Lower leg skin (tissue), 4 donors: ENCODE measurements at regions not wholly inside any gene's neighbourhood (a gene's known extent, or its start where the extent isn't known, plus 50 kb on each side); places are given as distances from the start of the nearest gene placed in this dataset.
"Not testable (repeated sequence)": the region's sequence is repeated elsewhere in the genome, so short reads cannot be mapped to it uniquely, and the experiment has no call there.

Experiments
- DNase-seq, 2 donors: peaks; one replicate each; pipeline ENCODE4 v3.0.0-alpha.2; 2019; ENCODE audit warnings: low spot score in 2 of 2
- H3K4me3 ChIP-seq: fragments of 200-600 bp; sonication (generic); 2 replicates; pipeline ENCODE4 v1.5.1; 2017; ENCODE audit warnings: mild to moderate bottlenecking, low read depth; ENCODE audit not compliant: poor library complexity, severe bottlenecking
- CTCF ChIP-seq, 3 donors: fragments of 450-650 bp; IDR thresholded peaks; one replicate each; pipeline ENCODE4 v1.5.1; 2016; ENCODE audit warnings: antibody characterized with exemption in 3 of 3, mild to moderate bottlenecking in 3 of 3, moderate library complexity in 2 of 3
- POLR2A ChIP-seq, 2 donors: fragments of 450-650 bp; IDR thresholded peaks; one replicate each; pipeline ENCODE4 v1.6.1; 2016 to 2017; ENCODE audit warnings: antibody characterized with exemption in 2 of 2, mild to moderate bottlenecking in 1 of 2, moderate library complexity in 1 of 2
- WGBS, 2 donors: methylation state at CpG; one replicate each; pipeline ENCODE4 v1.1.5; 2018; 5-methylcytosine and 5-hydroxymethylcytosine counted together
- intact Hi-C: fragments of 100-400 bp; cut with DNase I; formaldehyde crosslinking; loops from one replicate; pipeline ENCODE4 v1.15.0; 2023; ENCODE audit warnings: low total_unique reads

DNA sequence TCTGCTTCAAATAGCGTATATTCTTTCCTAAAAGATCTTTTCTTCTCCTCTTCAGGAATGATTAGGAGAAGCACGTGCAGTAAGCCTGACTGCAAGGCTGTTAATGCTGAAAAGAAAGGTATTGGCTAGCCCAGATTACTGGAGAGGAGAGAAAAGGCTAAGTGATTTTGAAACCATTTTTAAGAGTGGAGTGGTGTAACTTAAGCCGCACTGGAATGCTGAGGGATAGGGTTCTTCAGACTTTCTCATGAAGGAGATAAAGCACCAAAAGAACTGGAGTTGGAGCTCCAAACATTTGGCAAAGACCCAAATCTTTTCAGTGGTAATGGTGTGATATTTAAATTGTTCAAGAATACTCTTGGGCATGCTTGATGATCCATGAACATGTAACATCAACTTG, 388.3 kb downstream of the COG6 start:
- H3K4me3 ChIP-seq = no peak overlapping the region
- intact Hi-C loops = no loop called here
- DNase-seq = no peak
- 55 to 65% methylated on average over 3 of the region's 3 CpGs for WGBS, 2 donors
- TF ChIP-seq POLR2A (IDR thresholded peaks at IDR 0.05) (no peak), CTCF (IDR thresholded peaks at IDR 0.05) (no peak)

DNA sequence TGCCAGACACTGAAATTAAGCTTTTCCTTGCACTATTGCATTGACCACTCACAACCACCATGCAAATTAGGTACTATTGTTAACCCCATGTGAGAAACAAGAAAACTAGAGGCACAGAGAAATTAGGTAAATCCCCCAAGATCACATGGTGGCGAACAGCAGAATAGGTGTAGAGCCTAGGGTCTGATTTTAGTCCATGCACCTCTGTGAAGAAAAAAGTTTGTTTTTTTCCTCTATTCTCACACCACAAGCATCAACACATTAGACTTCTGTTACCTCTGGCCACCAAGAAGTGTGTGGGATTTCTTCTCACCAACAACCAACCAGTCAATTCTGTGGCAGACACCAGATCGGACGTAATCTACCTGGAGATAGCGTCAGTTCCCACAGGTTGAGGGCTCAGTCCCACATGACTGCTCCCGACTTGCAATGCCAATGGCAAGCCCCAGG, 391.9 kb downstream of the COG6 start:
- intact Hi-C loops = no loop called here
- H3K4me3 ChIP-seq = no peak overlapping the region
- no peak for DNase-seq
- 97 to 99% methylated on average over 5 of the region's 5 CpGs for WGBS, 2 donors
- no peak for TF ChIP-seq CTCF (IDR thresholded peaks at IDR 0.05)
- TF ChIP-seq POLR2A (IDR thresholded peaks at IDR 0.05) = no peak

DNA sequence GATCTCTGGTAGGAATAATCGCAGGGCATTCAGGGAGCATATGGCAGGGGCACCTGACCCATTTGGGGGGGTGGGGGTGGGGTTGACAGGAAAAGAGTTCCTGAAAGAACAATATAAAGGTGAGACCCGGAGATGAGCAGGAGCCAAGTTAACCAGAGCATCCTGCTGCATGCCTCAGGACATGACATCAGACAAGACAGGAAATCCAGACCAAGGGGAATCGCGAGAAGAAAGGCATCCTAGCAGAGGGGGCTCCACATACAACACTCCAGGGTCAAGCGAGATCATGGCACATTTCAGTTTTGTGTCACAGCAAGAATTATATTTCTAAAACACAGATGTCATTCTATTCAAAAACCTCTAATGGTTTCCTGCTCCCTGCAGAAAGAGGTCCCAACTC, 393.1 kb downstream of the COG6 start:
- H3K4me3 ChIP-seq = no peak overlapping the region
- DNase-seq = no peak
- 77 to 81% methylated on average over 5 of the region's 5 CpGs for WGBS, 2 donors
- TF ChIP-seq CTCF (IDR thresholded peaks at IDR 0.05) = no peak
- TF ChIP-seq POLR2A (IDR thresholded peaks at IDR 0.05) = no peak
- intact Hi-C loops = no loop called here

- DNase-seq = no peak
- TF ChIP-seq CTCF (IDR thresholded peaks at IDR 0.05) = no peak
- H3K4me3 ChIP-seq = no peak overlapping the region
- intact Hi-C loops = loop anchor here (10.0 kb wide), 1 partner anchor 612 kb away; the partner anchor contains the start of gene FOXO1
Observed at GRCh38 chr13:40052954-40053353, 397.5 kb downstream of the COG6 start.

GRCh38 chr13:40053401-40053800, 397.9 kb downstream of the COG6 start:
- 90 to 95% methylated on average over 4 of the region's 4 CpGs for WGBS, 2 donors
- H3K4me3 ChIP-seq = no peak overlapping the region
- intact Hi-C loops = loop anchor here (10.0 kb wide), 1 partner anchor 611 kb away; the partner anchor contains the start of gene FOXO1
- DNase-seq = no peak
- TF ChIP-seq CTCF (IDR thresholded peaks at IDR 0.05) = no peak
- TF ChIP-seq POLR2A (IDR thresholded peaks at IDR 0.05) = no peak

- not testable (repeated sequence) for DNase-seq, H3K4me3 ChIP-seq
- intact Hi-C loops = loop anchor here (10.0 kb wide), 1 partner anchor 610 kb away; the partner anchor contains the start of gene FOXO1
- 93 to 96% methylated on average over 3 of the region's 3 CpGs for WGBS, 2 donors
Observed at GRCh38 chr13:40054422-40054821, 399.0 kb downstream of the COG6 start.
